HCT116 (cell line): ENCODE measurements at regions not wholly inside any gene's neighbourhood (a gene's known extent, or its start where the extent isn't known, plus 50 kb on each side); places are given as distances from the start of the nearest gene placed in this dataset.

Source experiments
- ATAC-seq: fragments of 200-7000 bp; cut with Tn5 transposase; 2 replicates; pipeline ENCODE4 v1.9.1; 2020; ENCODE audit warnings: mild to moderate bottlenecking, moderate library complexity
- BruUV-seq: library from RNA; stranded (reverse); fragments of 400-500 nt; replicated peaks from 2 replicates; lab custom pipeline; 2021; lab: Mats Ljungman, UMichigan
- CTCF ChIA-PET: fragments of 300-600 bp; sonication (Branson Sonifier 250); formaldehyde crosslinking; loops from one replicate; lab custom pipeline; 2021; ENCODE audit warnings: antibody characterized with exemption; lab: Charles Lee
- POLR2A ChIA-PET: fragments of 300-600, 350-600 bp; sonication (Branson Sonifier 250); formaldehyde crosslinking; loops from one replicate; lab custom pipeline; 2021; ENCODE audit warnings: antibody characterized with exemption; lab: Charles Lee
- RAD21 ChIA-PET, 2 experiments: fragments of 300-600 bp; sonication (Branson Sonifier 250); formaldehyde crosslinking; loops; one replicate each; lab custom pipeline; 2023; ENCODE audit warnings: low total read pairs in 2 of 2; ENCODE audit not compliant: uncharacterized antibody in 2 of 2, unreplicated experiment in 2 of 2, low non-redundant PET in 1 of 2; lab: Charles Lee
- DNase-seq: peaks from one replicate; pipeline ENCODE4 v3.0.0-alpha.2; 2010; ENCODE audit warnings: low read depth, low spot score
- H2AFZ ChIP-seq: fragments of 200-600 bp; shearing (Covaris generic), sonication (generic); 2 replicates; pipeline ENCODE4 v1.6.1; 2017; ENCODE audit warnings: low read depth, mixed run types, mixed read lengths, antibody characterized with exemption, low read length; ENCODE audit not compliant: poor library complexity, severe bottlenecking
- H3K27ac ChIP-seq: 2 replicates; pipeline ENCODE4 v1.5.1; 2012; ENCODE audit warnings: low read depth, low read length
- H3K27me3 ChIP-seq: fragments of 200-600 bp; sonication (generic); 2 replicates; pipeline ENCODE4 v1.6.1; 2016; ENCODE audit warnings: mixed run types, low read length, mixed read lengths; ENCODE audit not compliant: insufficient read depth
- H3K36me3 ChIP-seq, 2 experiments: fragments of 200-500 bp in 1 of 2; fragments of 200-600 bp in 1 of 2; sonication (Bioruptor generic) in 1 of 2; sonication (generic) in 1 of 2; 2 replicates each; pipeline versions ENCODE4 v1.5.1 to v1.6.1; 2014 to 2016; ENCODE audit warnings: low read length in 2 of 2, inconsistent platforms in 1 of 2, mixed read lengths in 1 of 2, mixed run types in 1 of 2; ENCODE audit not compliant: insufficient read depth in 2 of 2, control insufficient read depth in 1 of 2
- H3K4me1 ChIP-seq, 2 experiments: fragments of 200-600 bp in 1 of 2; sonication (generic) in 1 of 2; 2 replicates each; pipeline versions ENCODE4 v1.5.1 to v1.6.1; 2012 to 2017; ENCODE audit warnings: low read length in 2 of 2, inconsistent platforms in 1 of 2, mild to moderate bottlenecking in 1 of 2, mixed read lengths in 1 of 2, mixed run types in 1 of 2, moderate library complexity in 1 of 2; ENCODE audit not compliant: insufficient read depth in 2 of 2, control insufficient read depth in 1 of 2
- H3K4me2 ChIP-seq: fragments of 200-600 bp; sonication (generic); 2 replicates; pipeline ENCODE4 v1.6.1; 2017; ENCODE audit warnings: mixed run types, low read length, mixed read lengths
- H3K4me3 ChIP-seq, 2 experiments: fragments of 200-600 bp in 1 of 2; sonication (generic) in 1 of 2; replicated peaks in 1 of 2; 2 replicates each; pipeline ENCODE4 v1.5.1; 2011 to 2016; ENCODE audit warnings: low read length in 2 of 2, control low read depth in 1 of 2, low read depth in 1 of 2, mild to moderate bottlenecking in 1 of 2, mixed read lengths in 1 of 2, mixed run types in 1 of 2
- H3K79me2 ChIP-seq: fragments of 200-600 bp; sonication (generic); 2 replicates; pipeline ENCODE4 v1.6.1; 2017; ENCODE audit warnings: mild to moderate bottlenecking, mixed run types, low read length, moderate library complexity, mixed read lengths; ENCODE audit not compliant: insufficient read depth
- H3K9ac ChIP-seq: fragments of 200-600 bp; sonication (generic); 2 replicates; pipeline ENCODE4 v1.6.1; 2016; ENCODE audit warnings: low read length, mixed read lengths
- H3K9me2 ChIP-seq: fragments of 200-600 bp; sonication (generic), shearing (Covaris generic); 2 replicates; pipeline ENCODE4 v1.6.1; 2017; ENCODE audit warnings: mixed run types, mild to moderate bottlenecking, moderate library complexity; ENCODE audit not compliant: insufficient read depth
- H3K9me3 ChIP-seq, 2 experiments: fragments of 200-500 bp in 1 of 2; fragments of 200-600 bp in 1 of 2; sonication (Bioruptor generic) in 1 of 2; sonication (generic) in 1 of 2; 2 replicates each; pipeline ENCODE4 v1.6.1; 2014 to 2017; ENCODE audit warnings: low read length in 2 of 2, mixed read lengths in 2 of 2, inconsistent platforms in 1 of 2, low read depth in 1 of 2, mild to moderate bottlenecking in 1 of 2, mixed run types in 1 of 2, moderate library complexity in 1 of 2; ENCODE audit not compliant: control insufficient read depth in 1 of 2, insufficient read depth in 1 of 2
- H4K20me1 ChIP-seq: fragments of 200-600 bp; sonication (generic), shearing (Covaris generic); 2 replicates; pipeline ENCODE4 v1.6.1; 2017; ENCODE audit warnings: mixed run types, mild to moderate bottlenecking, moderate library complexity; ENCODE audit not compliant: insufficient read depth
- CEBPB ChIP-seq: IDR thresholded peaks from 2 replicates; pipeline ENCODE4 v1.6.1; 2012; ENCODE audit warnings: low read depth
- EGR1 ChIP-seq: IDR thresholded peaks from 2 replicates; pipeline ENCODE4 v1.6.1; 2012; ENCODE audit warnings: low read depth
- EZH2phosphoT487 ChIP-seq: fragments of 200-600 bp; IDR thresholded peaks from 2 replicates; pipeline ENCODE4 v1.6.1; 2018; ENCODE audit warnings: antibody characterized with exemption, borderline replicate concordance
- FOSL1 ChIP-seq: IDR thresholded peaks from 2 replicates; pipeline ENCODE4 v1.6.1; 2012; ENCODE audit warnings: low read depth
- RAD21 ChIP-seq: IDR thresholded peaks from 2 replicates; pipeline ENCODE4 v1.6.1; 2012; ENCODE audit warnings: low read depth, mild to moderate bottlenecking
- SRF ChIP-seq: IDR thresholded peaks from 2 replicates; pipeline ENCODE4 v1.6.1; 2012; ENCODE audit warnings: low read depth
- TCF7L2 ChIP-seq: IDR thresholded peaks from 2 replicates; pipeline ENCODE4 v1.7.0; 2011; ENCODE audit warnings: borderline replicate concordance, inconsistent platforms; ENCODE audit not compliant: insufficient read depth, insufficient read length; ENCODE audit errors: extremely low read depth
- YY1 ChIP-seq: IDR thresholded peaks from 2 replicates; pipeline ENCODE4 v1.6.1; 2011; ENCODE audit warnings: low read length, low read depth, moderate library complexity, mild to moderate bottlenecking; ENCODE audit not compliant: insufficient replicate concordance; ENCODE audit errors: extremely low read depth
- ZFX ChIP-seq: fragments of 450-650 bp; IDR thresholded peaks from 2 replicates; pipeline ENCODE4 v1.6.1; 2017
- ZNF274 ChIP-seq: fragments of 200-500 bp; sonication (Bioruptor generic); IDR thresholded peaks from 2 replicates; pipeline ENCODE4 v1.6.1; 2014; ENCODE audit warnings: mild to moderate bottlenecking, low read depth, low read length, inconsistent platforms
- intact Hi-C: fragments of 100-400 bp; cut with micrococcal nuclease; formaldehyde crosslinking; loops from 2 replicates; pipeline ENCODE4 v1.10.0; 2022
- TF ChIP-seq, protein P1 (sequence below): IDR thresholded peaks from 2 replicates; pipeline ENCODE4 v1.6.1; 2011; ENCODE audit warnings: mild to moderate bottlenecking, low read length, moderate library complexity; ENCODE audit not compliant: insufficient replicate concordance; ENCODE audit errors: extremely low read depth
- TF ChIP-seq, protein P2 (sequence below), 3 experiments: fragments of 200-600 bp in 1 of 3; sonication (generic) in 1 of 3; IDR thresholded peaks in 2 of 3; conservative IDR thresholded peaks in 1 of 3; 2 replicates each; pipeline ENCODE4 v1.5.1; 2012 to 2017; ENCODE audit warnings: low read depth in 2 of 3, low read length in 2 of 3, antibody characterized with exemption in 1 of 3, borderline replicate concordance in 1 of 3, control low read depth in 1 of 3, mild to moderate bottlenecking in 1 of 3, mixed read lengths in 1 of 3, mixed run types in 1 of 3, moderate library complexity in 1 of 3; ENCODE audit not compliant: insufficient read depth in 1 of 3

DNA sequence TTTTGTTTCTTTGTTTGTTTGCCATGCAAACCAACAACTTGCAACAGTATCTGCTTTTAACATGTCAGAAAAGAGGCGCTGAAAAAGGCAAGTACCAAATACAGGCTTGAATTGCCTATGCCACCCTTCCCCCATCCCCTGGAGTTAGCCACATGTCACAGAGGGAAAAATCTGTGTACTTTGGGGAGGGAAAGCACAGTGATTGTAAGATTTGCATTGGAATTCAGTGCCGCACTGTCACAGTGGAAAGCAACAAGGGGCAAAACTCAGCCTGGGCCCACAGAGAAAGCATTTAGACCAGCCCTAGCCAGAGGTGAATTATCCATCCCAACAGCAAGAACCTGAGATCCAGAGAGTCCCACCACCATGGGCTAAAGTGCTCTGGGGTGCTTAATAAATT is 52.4 kb upstream of the ACADM start:
- CTCF ChIA-PET: no interaction called here

More for the DNA sequence above, 52.4 kb upstream of the ACADM start:
- DNase-seq (no peak), ATAC-seq (no peak; the same call in 1 of the 2 replicates)
- no peaks in the 10 kb centered on the region for H4K20me1 ChIP-seq
- peak overlapping the region; percentile 54 for H3K4me2 ChIP-seq
- H3K27ac ChIP-seq: peak overlapping the region; percentile 55
- H3K36me3 ChIP-seq: no peaks in the 10 kb centered on the region
- H3K9ac ChIP-seq: peak overlapping the region; percentile 13; the same call in 1 of the 2 replicates
- POLR2A ChIA-PET: no interaction called here
- no TSS peak for BruUV-seq
- intact Hi-C loops: loop anchor here (2.0 kb wide), 1 partner anchor 115 kb away; the partner anchor contains the start of gene RABGGTB
- no peaks in the 10 kb centered on the region for H3K79me2 ChIP-seq
- peaks cover 9 to 18% of the 10 kb centered on the region in 2 experiments for H3K4me1 ChIP-seq
- no peaks in the 10 kb centered on the region for H3K9me2 ChIP-seq
- RAD21 ChIA-PET: no interaction called here
- peak overlapping the region; percentile 62 for H2AFZ ChIP-seq
- H3K27me3 ChIP-seq: no peaks in the 10 kb centered on the region
- H3K9me3 ChIP-seq: no peaks in the 10 kb centered on the region
- no peak for TF ChIP-seq SRF
- TF ChIP-seq CEBPB: no peak
- no peak for TF ChIP-seq ZFX
- no peak for TF ChIP-seq EZH2phosphoT487
- TF ChIP-seq EGR1: no peak
- TF ChIP-seq RAD21: no peak
- TF ChIP-seq YY1: no peak
- TF ChIP-seq TCF7L2: no peak
- TF ChIP-seq, protein P1, sequence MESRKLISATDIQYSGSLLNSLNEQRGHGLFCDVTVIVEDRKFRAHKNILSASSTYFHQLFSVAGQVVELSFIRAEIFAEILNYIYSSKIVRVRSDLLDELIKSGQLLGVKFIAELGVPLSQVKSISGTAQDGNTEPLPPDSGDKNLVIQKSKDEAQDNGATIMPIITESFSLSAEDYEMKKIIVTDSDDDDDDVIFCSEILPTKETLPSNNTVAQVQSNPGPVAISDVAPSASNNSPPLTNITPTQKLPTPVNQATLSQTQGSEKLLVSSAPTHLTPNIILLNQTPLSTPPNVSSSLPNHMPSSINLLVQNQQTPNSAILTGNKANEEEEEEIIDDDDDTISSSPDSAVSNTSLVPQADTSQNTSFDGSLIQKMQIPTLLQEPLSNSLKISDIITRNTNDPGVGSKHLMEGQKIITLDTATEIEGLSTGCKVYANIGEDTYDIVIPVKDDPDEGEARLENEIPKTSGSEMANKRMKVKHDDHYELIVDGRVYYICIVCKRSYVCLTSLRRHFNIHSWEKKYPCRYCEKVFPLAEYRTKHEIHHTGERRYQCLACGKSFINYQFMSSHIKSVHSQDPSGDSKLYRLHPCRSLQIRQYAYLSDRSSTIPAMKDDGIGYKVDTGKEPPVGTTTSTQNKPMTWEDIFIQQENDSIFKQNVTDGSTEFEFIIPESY: no peak
- no peak for TF ChIP-seq ZNF274
- no peak for TF ChIP-seq FOSL1
- TF ChIP-seq, protein P2, sequence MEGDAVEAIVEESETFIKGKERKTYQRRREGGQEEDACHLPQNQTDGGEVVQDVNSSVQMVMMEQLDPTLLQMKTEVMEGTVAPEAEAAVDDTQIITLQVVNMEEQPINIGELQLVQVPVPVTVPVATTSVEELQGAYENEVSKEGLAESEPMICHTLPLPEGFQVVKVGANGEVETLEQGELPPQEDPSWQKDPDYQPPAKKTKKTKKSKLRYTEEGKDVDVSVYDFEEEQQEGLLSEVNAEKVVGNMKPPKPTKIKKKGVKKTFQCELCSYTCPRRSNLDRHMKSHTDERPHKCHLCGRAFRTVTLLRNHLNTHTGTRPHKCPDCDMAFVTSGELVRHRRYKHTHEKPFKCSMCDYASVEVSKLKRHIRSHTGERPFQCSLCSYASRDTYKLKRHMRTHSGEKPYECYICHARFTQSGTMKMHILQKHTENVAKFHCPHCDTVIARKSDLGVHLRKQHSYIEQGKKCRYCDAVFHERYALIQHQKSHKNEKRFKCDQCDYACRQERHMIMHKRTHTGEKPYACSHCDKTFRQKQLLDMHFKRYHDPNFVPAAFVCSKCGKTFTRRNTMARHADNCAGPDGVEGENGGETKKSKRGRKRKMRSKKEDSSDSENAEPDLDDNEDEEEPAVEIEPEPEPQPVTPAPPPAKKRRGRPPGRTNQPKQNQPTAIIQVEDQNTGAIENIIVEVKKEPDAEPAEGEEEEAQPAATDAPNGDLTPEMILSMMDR (IDR thresholded peaks at IDR 0.05 in 2 of 3, conservative IDR thresholded peaks at IDR 0.05 in 1 of 3; ENCODE audit: borderline replicate concordance in 1 of 3, insufficient read depth in 1 of 3, low read depth in 2 of 3, low read length in 2 of 3): no peak
- TF ChIP-seq, all 23 proteins: peak for 0
- H3K4me3 ChIP-seq: peak overlapping the region in 1 of 2 experiments; percentile 17; a peak in 1 of 4 replicates
